ENCODE measurements at regions not wholly inside any gene's neighbourhood (a gene's known extent, or its start where the extent isn't known, plus 50 kb on each side); places are given as distances from the start of the nearest gene placed in this dataset.

DNA sequence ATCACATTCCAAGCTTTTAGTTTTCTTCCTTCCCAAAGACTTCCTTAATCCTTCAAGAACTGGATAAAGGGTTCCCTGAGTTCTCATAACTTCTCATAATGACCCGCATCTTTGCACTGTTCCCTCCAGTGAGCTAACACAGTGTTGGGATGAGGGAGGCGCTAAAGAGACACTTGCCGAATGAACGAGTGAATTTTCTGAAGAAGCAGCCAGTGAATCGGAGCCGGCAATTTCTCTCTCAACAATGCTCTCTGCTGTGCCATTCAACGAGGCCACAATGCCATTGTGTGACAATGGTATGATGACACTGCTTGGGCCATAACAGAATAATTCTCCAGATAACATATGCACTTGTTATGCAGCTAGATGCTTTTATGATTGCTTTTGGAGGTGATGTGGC, 51.4 kb upstream of the ZFP42 start (continued):
- TF ChIP-seq, protein P1, sequence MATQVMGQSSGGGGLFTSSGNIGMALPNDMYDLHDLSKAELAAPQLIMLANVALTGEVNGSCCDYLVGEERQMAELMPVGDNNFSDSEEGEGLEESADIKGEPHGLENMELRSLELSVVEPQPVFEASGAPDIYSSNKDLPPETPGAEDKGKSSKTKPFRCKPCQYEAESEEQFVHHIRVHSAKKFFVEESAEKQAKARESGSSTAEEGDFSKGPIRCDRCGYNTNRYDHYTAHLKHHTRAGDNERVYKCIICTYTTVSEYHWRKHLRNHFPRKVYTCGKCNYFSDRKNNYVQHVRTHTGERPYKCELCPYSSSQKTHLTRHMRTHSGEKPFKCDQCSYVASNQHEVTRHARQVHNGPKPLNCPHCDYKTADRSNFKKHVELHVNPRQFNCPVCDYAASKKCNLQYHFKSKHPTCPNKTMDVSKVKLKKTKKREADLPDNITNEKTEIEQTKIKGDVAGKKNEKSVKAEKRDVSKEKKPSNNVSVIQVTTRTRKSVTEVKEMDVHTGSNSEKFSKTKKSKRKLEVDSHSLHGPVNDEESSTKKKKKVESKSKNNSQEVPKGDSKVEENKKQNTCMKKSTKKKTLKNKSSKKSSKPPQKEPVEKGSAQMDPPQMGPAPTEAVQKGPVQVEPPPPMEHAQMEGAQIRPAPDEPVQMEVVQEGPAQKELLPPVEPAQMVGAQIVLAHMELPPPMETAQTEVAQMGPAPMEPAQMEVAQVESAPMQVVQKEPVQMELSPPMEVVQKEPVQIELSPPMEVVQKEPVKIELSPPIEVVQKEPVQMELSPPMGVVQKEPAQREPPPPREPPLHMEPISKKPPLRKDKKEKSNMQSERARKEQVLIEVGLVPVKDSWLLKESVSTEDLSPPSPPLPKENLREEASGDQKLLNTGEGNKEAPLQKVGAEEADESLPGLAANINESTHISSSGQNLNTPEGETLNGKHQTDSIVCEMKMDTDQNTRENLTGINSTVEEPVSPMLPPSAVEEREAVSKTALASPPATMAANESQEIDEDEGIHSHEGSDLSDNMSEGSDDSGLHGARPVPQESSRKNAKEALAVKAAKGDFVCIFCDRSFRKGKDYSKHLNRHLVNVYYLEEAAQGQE (IDR thresholded peaks at IDR 0.05; ENCODE audit: borderline replicate concordance in 1 of 2, low read depth in 1 of 2, low read length in 2 of 2): no peak
- TF ChIP-seq, protein P2, sequence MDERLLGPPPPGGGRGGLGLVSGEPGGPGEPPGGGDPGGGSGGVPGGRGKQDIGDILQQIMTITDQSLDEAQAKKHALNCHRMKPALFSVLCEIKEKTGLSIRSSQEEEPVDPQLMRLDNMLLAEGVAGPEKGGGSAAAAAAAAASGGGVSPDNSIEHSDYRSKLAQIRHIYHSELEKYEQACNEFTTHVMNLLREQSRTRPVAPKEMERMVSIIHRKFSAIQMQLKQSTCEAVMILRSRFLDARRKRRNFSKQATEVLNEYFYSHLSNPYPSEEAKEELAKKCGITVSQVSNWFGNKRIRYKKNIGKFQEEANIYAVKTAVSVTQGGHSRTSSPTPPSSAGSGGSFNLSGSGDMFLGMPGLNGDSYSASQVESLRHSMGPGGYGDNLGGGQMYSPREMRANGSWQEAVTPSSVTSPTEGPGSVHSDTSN (CRISPR knock-in tag; IDR thresholded peaks at IDR 0.05): no peak
- TF ChIP-seq ZFX (CRISPR knock-in tag; IDR thresholded peaks at IDR 0.05; ENCODE audit: low read depth): no peak
- TF ChIP-seq AHR (CRISPR knock-in tag; IDR thresholded peaks at IDR 0.05): no peak
- no peak for TF ChIP-seq DMAP1 (CRISPR knock-in tag; IDR thresholded peaks at IDR 0.05)

Small RNA genes in the stretch of these regions (small RNA-seq; reads per million reads assigned to genes)
- gene MRPS36P2 (ENCODE audit: insufficient read depth in 2 of 3, insufficient read length in 3 of 3, low read depth in 2 of 3, low replicate concordance in 1 of 3): 0 reads per million in 3 experiments
